ENCODE measurements at regions not wholly inside any gene's neighbourhood (a gene's known extent, or its start where the extent isn't known, plus 50 kb on each side); places are given as distances from the start of the nearest gene placed in this dataset.
"Not testable (repeated sequence)": the region's sequence is repeated elsewhere in the genome, so short reads cannot be mapped to it uniquely, and the experiment has no call there.

- H3K27ac Mint-ChIP-seq = no peak overlapping the region
- H3K4me3 Mint-ChIP-seq = no peak overlapping the region
- H3K4me1 Mint-ChIP-seq (ENCODE audit: low read depth) = no peaks in the 10 kb centered on the region
- POLR2A ChIA-PET = no interaction called here
- CTCF ChIA-PET = no interaction called here
- peaks cover 6% of the 10 kb centered on the region for H3K27me3 Mint-ChIP-seq (ENCODE audit: low read depth)
- H3K36me3 Mint-ChIP-seq (ENCODE audit: low read depth) = no peaks in the 10 kb centered on the region
- ATAC-seq (no peak), DNase-seq (no peak)
- H3K9me3 Mint-ChIP-seq (ENCODE audit: insufficient read depth) = no peaks in the 10 kb centered on the region
Measured at GRCh38 chr14:30445852-30446251, 113.1 kb upstream of the G2E3 start.

DNA sequence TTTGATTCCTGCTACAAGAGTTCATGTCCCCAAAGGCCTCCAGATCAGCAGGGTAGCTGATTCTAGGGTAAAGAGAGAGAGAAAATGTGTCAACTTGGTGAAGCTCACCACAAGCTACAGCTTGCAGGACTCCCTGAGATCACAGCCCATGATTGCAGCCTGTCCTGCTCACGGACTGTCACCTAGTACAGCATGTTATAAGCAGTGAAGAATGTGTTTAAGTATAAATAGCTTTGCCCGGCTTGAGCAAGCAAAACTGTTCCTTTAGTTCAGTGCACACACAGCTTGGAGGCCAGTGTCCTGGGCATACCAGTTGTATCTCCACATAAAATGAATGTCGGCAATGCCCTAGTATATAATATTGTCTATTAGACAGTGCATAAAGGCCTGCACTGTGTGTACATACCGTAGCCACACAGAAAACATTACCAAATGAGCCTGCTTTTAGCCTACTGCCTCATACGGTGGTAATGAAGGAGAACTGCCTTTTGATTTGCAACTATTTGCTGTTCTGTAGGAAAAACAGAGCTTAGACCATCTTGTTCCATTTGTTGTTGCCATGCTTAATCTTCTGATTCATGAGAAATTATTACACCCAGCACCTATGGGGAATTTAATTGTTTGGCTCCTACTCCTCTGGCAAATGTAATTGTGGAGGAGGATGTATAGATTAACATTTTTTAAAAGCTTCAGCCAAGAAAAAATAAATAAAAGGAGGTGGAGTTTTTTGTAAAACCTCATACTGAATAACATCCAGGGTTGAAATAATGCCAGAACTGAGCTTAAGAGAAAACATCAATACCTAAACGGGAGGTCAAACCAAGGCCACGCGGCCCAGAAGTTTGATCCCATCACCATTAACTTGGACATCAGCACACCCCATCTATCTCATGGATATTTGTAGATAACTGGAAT is 108.1 kb upstream of the G2E3 start:
- ChIA-PET CTCF (interaction anchor here (1.0 kb wide), 1 partner anchor 10 kb away, joined by 3 read pairs; no protein-coding TSS in a partner anchor), POLR2A (no interaction called here)
- Mint-ChIP-seq H3K4me3 (no peak overlapping the region), H3K36me3 (ENCODE audit: low read depth) (no peaks in the 10 kb centered on the region), H3K4me1 (ENCODE audit: low read depth) (no peaks in the 10 kb centered on the region), H3K27ac (no peak overlapping the region), H3K27me3 (ENCODE audit: low read depth) (peaks cover 2% of the 10 kb centered on the region), H3K9me3 (ENCODE audit: insufficient read depth) (no peaks in the 10 kb centered on the region)
- ATAC-seq (no peak), DNase-seq (no peak)

- ChIA-PET POLR2A (no interaction called here), CTCF (no interaction called here)
- H3K4me3 Mint-ChIP-seq = no peak overlapping the region
- no peak for ATAC-seq
- no peak overlapping the region for H3K27ac Mint-ChIP-seq
- no peaks in the 10 kb centered on the region for H3K4me1 Mint-ChIP-seq (ENCODE audit: low read depth)
- peaks cover 3% of the 10 kb centered on the region for H3K27me3 Mint-ChIP-seq (ENCODE audit: low read depth)
- no peak for DNase-seq
- no peaks in the 10 kb centered on the region for H3K9me3 Mint-ChIP-seq (ENCODE audit: insufficient read depth)
- no peaks in the 10 kb centered on the region for H3K36me3 Mint-ChIP-seq (ENCODE audit: low read depth)
Measured at GRCh38 chr14:30456296-30456695, 102.7 kb upstream of the G2E3 start.

DNA sequence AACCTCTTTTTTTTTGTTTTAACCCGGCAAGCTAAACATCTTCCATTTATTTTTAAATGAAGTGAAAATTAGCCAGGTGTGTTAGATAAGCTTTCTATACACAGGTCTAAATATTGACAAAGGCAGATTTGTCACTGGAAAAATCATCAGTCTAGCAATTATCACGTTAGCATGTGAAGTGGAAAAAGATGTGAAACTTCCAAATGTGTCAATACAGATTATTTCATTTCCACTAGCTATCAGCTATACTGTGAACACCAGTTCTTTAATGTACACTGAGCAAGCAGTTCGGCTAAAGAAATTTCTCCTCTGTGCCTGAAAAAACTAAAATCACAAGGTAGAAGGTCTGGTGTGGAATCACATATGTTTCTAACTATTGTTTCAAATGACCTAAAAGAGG is 96.6 kb upstream of the G2E3 start:
- Mint-ChIP-seq H3K4me1 (ENCODE audit: low read depth) (no peaks in the 10 kb centered on the region), H3K27ac (no peak overlapping the region), H3K9me3 (ENCODE audit: insufficient read depth) (no peaks in the 10 kb centered on the region), H3K36me3 (ENCODE audit: low read depth) (no peaks in the 10 kb centered on the region), H3K4me3 (no peak overlapping the region), H3K27me3 (ENCODE audit: low read depth) (peaks cover 10% of the 10 kb centered on the region)
- ATAC-seq = no peak
- DNase-seq = no peak
- ChIA-PET CTCF (no interaction called here), POLR2A (no interaction called here)

DNA sequence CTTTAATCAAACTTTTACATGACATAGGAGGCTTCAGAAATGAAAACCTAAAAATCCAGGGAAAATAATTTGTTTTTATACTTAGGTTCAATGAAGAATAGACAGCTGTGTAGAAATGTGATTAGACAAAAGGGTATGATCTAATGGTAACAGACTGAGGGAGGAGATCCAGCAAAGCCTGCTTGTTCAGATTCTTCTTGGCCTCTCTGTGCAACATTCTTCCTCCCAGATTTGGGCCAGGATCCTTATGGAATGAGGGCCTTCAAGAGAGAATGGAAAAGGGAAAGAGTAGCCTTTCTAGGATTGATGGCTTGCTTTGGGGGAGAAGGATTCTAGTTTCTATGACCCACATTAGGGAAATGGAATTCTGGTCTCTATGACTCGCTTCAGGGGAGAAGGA is 94.5 kb upstream of the G2E3 start:
- DNase-seq = no peak
- no peak overlapping the region for H3K27ac Mint-ChIP-seq
- H3K9me3 Mint-ChIP-seq (ENCODE audit: insufficient read depth) = no peaks in the 10 kb centered on the region
- no peak for ATAC-seq
- H3K4me1 Mint-ChIP-seq (ENCODE audit: low read depth) = no peaks in the 10 kb centered on the region
- H3K4me3 Mint-ChIP-seq = no peak overlapping the region
- H3K27me3 Mint-ChIP-seq (ENCODE audit: low read depth) = peaks cover 10% of the 10 kb centered on the region
- no peaks in the 10 kb centered on the region for H3K36me3 Mint-ChIP-seq (ENCODE audit: low read depth)
- CTCF ChIA-PET = no interaction called here
- POLR2A ChIA-PET = no interaction called here

DNA sequence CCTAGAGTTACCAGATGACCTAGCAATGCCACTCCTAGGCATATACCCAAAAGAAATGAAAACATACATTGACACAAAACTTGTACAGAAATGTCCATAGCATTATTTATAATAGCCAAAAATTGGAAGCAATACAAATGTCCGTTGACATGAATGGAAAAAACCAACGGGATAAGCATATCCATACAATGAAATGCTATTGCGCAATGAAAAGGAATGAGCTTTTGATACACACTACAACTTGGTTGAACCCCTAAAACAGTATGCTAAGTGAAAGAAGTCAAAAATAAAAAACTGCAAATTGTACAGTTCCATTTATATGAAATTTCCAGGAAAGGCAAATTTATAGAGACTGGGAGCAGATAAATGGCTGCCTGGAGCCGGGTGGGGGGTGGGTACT is 90.6 kb upstream of the G2E3 start:
- no peak overlapping the region for H3K4me3 Mint-ChIP-seq
- H3K27me3 Mint-ChIP-seq (ENCODE audit: low read depth) = peaks cover 2% of the 10 kb centered on the region
- POLR2A ChIA-PET = no interaction called here
- no peak for ATAC-seq
- H3K27ac Mint-ChIP-seq = no peak overlapping the region
- no peaks in the 10 kb centered on the region for H3K36me3 Mint-ChIP-seq (ENCODE audit: low read depth)
- H3K4me1 Mint-ChIP-seq (ENCODE audit: low read depth) = no peaks in the 10 kb centered on the region
- CTCF ChIA-PET = no interaction called here
- no peaks in the 10 kb centered on the region for H3K9me3 Mint-ChIP-seq (ENCODE audit: insufficient read depth)
- no peak for DNase-seq

DNA sequence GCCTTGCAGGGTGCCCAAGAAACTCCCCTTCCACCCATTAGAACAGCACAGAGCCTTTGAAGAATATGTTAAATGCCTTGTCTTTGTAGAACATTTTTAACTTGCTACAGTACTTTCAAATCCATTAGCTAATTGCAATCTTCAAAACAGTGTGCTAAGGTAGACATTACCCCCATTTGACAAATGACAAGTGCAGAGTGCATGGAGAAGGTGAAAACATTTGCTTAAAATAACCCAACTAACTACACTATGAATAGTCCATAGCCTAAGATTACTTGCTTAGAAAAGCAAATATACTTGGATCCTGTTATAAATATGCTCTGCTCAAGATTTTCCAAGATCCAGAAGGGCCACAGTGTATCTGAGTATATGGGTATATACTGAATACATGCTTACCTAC is 87.0 kb upstream of the G2E3 start:
- ChIA-PET POLR2A (no interaction called here), CTCF (no interaction called here)
- no peaks in the 10 kb centered on the region for H3K27me3 Mint-ChIP-seq (ENCODE audit: low read depth)
- no peaks in the 10 kb centered on the region for H3K36me3 Mint-ChIP-seq (ENCODE audit: low read depth)
- ATAC-seq (no peak), DNase-seq (no peak)
- H3K4me3 Mint-ChIP-seq = no peak overlapping the region
- H3K9me3 Mint-ChIP-seq (ENCODE audit: insufficient read depth) = no peaks in the 10 kb centered on the region
- H3K4me1 Mint-ChIP-seq (ENCODE audit: low read depth) = no peaks in the 10 kb centered on the region
- H3K27ac Mint-ChIP-seq = no peak overlapping the region

- ATAC-seq; POLR2A ChIA-PET; H3K4me3 Mint-ChIP-seq; H3K27me3 Mint-ChIP-seq (ENCODE audit: low read depth); H3K4me1 Mint-ChIP-seq (ENCODE audit: low read depth); DNase-seq; H3K36me3 Mint-ChIP-seq (ENCODE audit: low read depth); CTCF ChIA-PET; H3K9me3 Mint-ChIP-seq (ENCODE audit: insufficient read depth); H3K27ac Mint-ChIP-seq: not testable (repeated sequence)
Measured at GRCh38 chr14:30473846-30474696, 84.9 kb upstream of the G2E3 start.

- Mint-ChIP-seq H3K27me3 (ENCODE audit: low read depth) (peaks cover 2% of the 10 kb centered on the region), H3K36me3 (ENCODE audit: low read depth) (no peaks in the 10 kb centered on the region), H3K4me1 (ENCODE audit: low read depth) (no peaks in the 10 kb centered on the region), H3K4me3 (no peak overlapping the region), H3K9me3 (ENCODE audit: insufficient read depth) (no peaks in the 10 kb centered on the region), H3K27ac (no peak overlapping the region)
- no peak for ATAC-seq
- POLR2A ChIA-PET = no interaction called here
- CTCF ChIA-PET = interaction anchor here (1.0 kb wide), 1 partner anchor 212 kb away, joined by 3 read pairs; no protein-coding TSS in a partner anchor
- no peak for DNase-seq
Measured at GRCh38 chr14:30482276-30482675, 76.7 kb upstream of the G2E3 start.

- Mint-ChIP-seq H3K4me1 (ENCODE audit: low read depth) (no peaks in the 10 kb centered on the region), H3K27me3 (ENCODE audit: low read depth) (peaks cover 4% of the 10 kb centered on the region), H3K4me3 (no peak overlapping the region), H3K9me3 (ENCODE audit: insufficient read depth) (no peaks in the 10 kb centered on the region), H3K27ac (no peak overlapping the region), H3K36me3 (ENCODE audit: low read depth) (no peaks in the 10 kb centered on the region)
- CTCF ChIA-PET = no interaction called here
- POLR2A ChIA-PET = no interaction called here
- ATAC-seq (no peak), DNase-seq (no peak)
Measured at GRCh38 chr14:30484201-30484600, 74.8 kb upstream of the G2E3 start.

DNA sequence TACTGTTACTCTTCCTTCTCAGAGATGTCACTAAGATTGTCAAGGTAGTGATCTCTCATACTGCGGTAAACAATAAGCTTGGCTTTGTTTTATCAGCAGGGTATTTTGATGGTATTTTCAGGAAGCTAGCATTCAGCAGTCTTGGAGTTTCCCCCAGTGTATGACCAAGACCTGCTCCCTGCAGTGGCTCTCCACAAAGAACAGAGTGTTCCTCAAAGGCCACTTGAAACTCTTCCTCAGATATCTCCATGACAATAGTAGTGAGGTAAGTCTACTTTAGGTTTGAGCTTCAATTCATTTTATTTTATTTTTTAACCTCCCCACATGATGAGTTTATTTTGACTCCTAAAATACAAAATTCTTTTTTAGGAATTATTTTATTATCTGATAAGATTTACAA is 74.0 kb upstream of the G2E3 start:
- H3K4me3 Mint-ChIP-seq = no peak overlapping the region
- DNase-seq = no peak
- H3K9me3 Mint-ChIP-seq (ENCODE audit: insufficient read depth) = no peaks in the 10 kb centered on the region
- ChIA-PET POLR2A (interaction anchor here (0.6 kb wide), 1 partner anchor 109 kb away, joined by 3 read pairs; no protein-coding TSS in a partner anchor), CTCF (no interaction called here)
- peaks cover 4% of the 10 kb centered on the region for H3K27me3 Mint-ChIP-seq (ENCODE audit: low read depth)
- no peak overlapping the region for H3K27ac Mint-ChIP-seq
- no peak for ATAC-seq
- H3K36me3 Mint-ChIP-seq (ENCODE audit: low read depth) = no peaks in the 10 kb centered on the region
- no peaks in the 10 kb centered on the region for H3K4me1 Mint-ChIP-seq (ENCODE audit: low read depth)

DNA sequence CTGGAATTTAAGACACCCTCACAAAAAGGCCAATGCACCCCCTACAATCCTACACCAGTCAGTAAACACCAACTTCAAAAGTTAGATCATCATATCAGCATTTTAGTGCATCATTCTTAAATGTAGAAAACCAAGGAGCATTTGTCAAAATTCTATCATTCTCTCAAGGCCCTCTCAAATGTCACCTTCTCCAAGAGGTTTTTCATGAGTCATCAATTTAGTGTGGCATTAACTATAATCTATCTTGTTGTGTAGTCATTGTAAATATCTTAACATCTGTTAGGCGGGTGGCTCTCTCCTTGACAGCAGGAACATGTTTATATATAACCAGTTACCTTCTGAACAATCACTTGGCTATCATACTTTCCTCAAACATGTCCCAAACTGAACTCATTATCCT is 62.1 kb upstream of the G2E3 start:
- Mint-ChIP-seq H3K4me3 (no peak overlapping the region), H3K9me3 (ENCODE audit: insufficient read depth) (no peaks in the 10 kb centered on the region), H3K27ac (no peak overlapping the region), H3K36me3 (ENCODE audit: low read depth) (no peaks in the 10 kb centered on the region), H3K4me1 (ENCODE audit: low read depth) (no peaks in the 10 kb centered on the region), H3K27me3 (ENCODE audit: low read depth) (peaks cover 6% of the 10 kb centered on the region)
- CTCF ChIA-PET = no interaction called here
- ATAC-seq = no peak
- POLR2A ChIA-PET = no interaction called here
- DNase-seq = no peak

All from activated CD8-positive, alpha-beta T cell treated with anti-CD3 and anti-CD28 coated beads, Interleukin-2, amount 10 ng/mL, durations not matched to agents 7 days and 5 days (primary cell).